ENCODE measurements at regions not wholly inside any gene's neighbourhood (a gene's known extent, or its start where the extent isn't known, plus 50 kb on each side); places are given as distances from the start of the nearest gene placed in this dataset.

GRCh38 chr13:74485757-74486156 lies 351.6 kb upstream of the KLF12 start:
- no peaks in the 10 kb centered on the region for H3K4me1 ChIP-seq (ENCODE audit: control insufficient read depth, low read depth, low read length)
- no peak overlapping the region for H3K27ac ChIP-seq (ENCODE audit: low read length)
- H3K9me3 ChIP-seq (ENCODE audit: control insufficient read depth, low read depth, low read length), result no peaks in the 10 kb centered on the region
- H3K27me3 ChIP-seq (ENCODE audit: control insufficient read depth, insufficient read depth, low read length), result no peaks in the 10 kb centered on the region
- no peak overlapping the region for H3K4me3 ChIP-seq (ENCODE audit: low read length)
- H3K36me3 ChIP-seq (ENCODE audit: control insufficient read depth, low read depth, low read length), result no peaks in the 10 kb centered on the region
- no peak overlapping the region for H3K9ac ChIP-seq (ENCODE audit: low read length)

DNA sequence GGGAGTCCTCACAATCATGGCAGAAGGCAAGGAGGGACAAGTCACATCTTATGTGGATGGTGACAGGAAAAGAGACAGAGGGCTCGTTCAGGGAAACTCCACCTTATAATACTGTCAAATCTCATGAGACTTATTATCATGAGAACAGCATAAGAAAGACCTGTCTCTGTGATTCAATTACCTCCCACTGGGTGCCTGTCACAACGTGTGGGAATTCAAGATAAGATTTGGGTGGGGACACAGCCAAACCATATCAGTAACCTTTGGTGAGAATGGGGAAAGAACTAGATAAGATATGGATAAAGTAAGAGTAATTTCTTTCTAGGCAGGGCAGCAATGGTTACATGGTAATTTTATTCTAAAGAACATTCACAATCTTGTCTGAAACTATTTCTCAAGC lies 344.9 kb upstream of the KLF12 start:
- Histone ChIP-seq H3K36me3 (ENCODE audit: control insufficient read depth, low read depth, low read length) (no peaks in the 10 kb centered on the region), H3K4me1 (ENCODE audit: control insufficient read depth, low read depth, low read length) (no peaks in the 10 kb centered on the region), H3K27me3 (ENCODE audit: control insufficient read depth, insufficient read depth, low read length) (no peaks in the 10 kb centered on the region), H3K9me3 (ENCODE audit: control insufficient read depth, low read depth, low read length) (no peaks in the 10 kb centered on the region), H3K4me3 (ENCODE audit: low read length) (no peak overlapping the region), H3K27ac (ENCODE audit: low read length) (no peak overlapping the region), H3K9ac (ENCODE audit: low read length) (no peak overlapping the region)

- no peak overlapping the region for H3K4me3 ChIP-seq (ENCODE audit: low read length)
- no peak overlapping the region for H3K27ac ChIP-seq (ENCODE audit: low read length)
- H3K27me3 ChIP-seq (ENCODE audit: control insufficient read depth, insufficient read depth, low read length), result no peaks in the 10 kb centered on the region
- no peak overlapping the region for H3K9ac ChIP-seq (ENCODE audit: low read length)
- H3K4me1 ChIP-seq (ENCODE audit: control insufficient read depth, low read depth, low read length), result no peaks in the 10 kb centered on the region
- H3K36me3 ChIP-seq (ENCODE audit: control insufficient read depth, low read depth, low read length), result no peaks in the 10 kb centered on the region
- no peaks in the 10 kb centered on the region for H3K9me3 ChIP-seq (ENCODE audit: control insufficient read depth, low read depth, low read length)
These were observed 342.6 kb upstream of the KLF12 start for GRCh38 chr13:74476788-74477187.

- no peak overlapping the region for H3K4me3 ChIP-seq (ENCODE audit: low read length)
- H3K36me3 ChIP-seq (ENCODE audit: control insufficient read depth, low read depth, low read length), result no peaks in the 10 kb centered on the region
- no peak overlapping the region for H3K9ac ChIP-seq (ENCODE audit: low read length)
- H3K9me3 ChIP-seq (ENCODE audit: control insufficient read depth, low read depth, low read length), result no peaks in the 10 kb centered on the region
- H3K4me1 ChIP-seq (ENCODE audit: control insufficient read depth, low read depth, low read length), result no peaks in the 10 kb centered on the region
- no peak overlapping the region for H3K27ac ChIP-seq (ENCODE audit: low read length)
- no peaks in the 10 kb centered on the region for H3K27me3 ChIP-seq (ENCODE audit: control insufficient read depth, insufficient read depth, low read length)
These were observed 342.2 kb upstream of the KLF12 start for GRCh38 chr13:74476365-74476764.

GRCh38 chr13:74466864-74467263 lies 332.7 kb upstream of the KLF12 start:
- H3K9me3 ChIP-seq (ENCODE audit: control insufficient read depth, low read depth, low read length), result no peaks in the 10 kb centered on the region
- H3K27ac ChIP-seq (ENCODE audit: low read length), result no peak overlapping the region
- no peak overlapping the region for H3K4me3 ChIP-seq (ENCODE audit: low read length)
- no peaks in the 10 kb centered on the region for H3K27me3 ChIP-seq (ENCODE audit: control insufficient read depth, insufficient read depth, low read length)
- H3K4me1 ChIP-seq (ENCODE audit: control insufficient read depth, low read depth, low read length), result peaks cover 26% of the 10 kb centered on the region
- H3K9ac ChIP-seq (ENCODE audit: low read length), result no peak overlapping the region
- H3K36me3 ChIP-seq (ENCODE audit: control insufficient read depth, low read depth, low read length), result no peaks in the 10 kb centered on the region

GRCh38 chr13:74466020-74466419 lies 331.8 kb upstream of the KLF12 start:
- H3K4me3 ChIP-seq (ENCODE audit: low read length), result no peak overlapping the region
- no peak overlapping the region for H3K9ac ChIP-seq (ENCODE audit: low read length)
- no peaks in the 10 kb centered on the region for H3K9me3 ChIP-seq (ENCODE audit: control insufficient read depth, low read depth, low read length)
- H3K27me3 ChIP-seq (ENCODE audit: control insufficient read depth, insufficient read depth, low read length), result no peaks in the 10 kb centered on the region
- H3K36me3 ChIP-seq (ENCODE audit: control insufficient read depth, low read depth, low read length), result no peaks in the 10 kb centered on the region
- H3K4me1 ChIP-seq (ENCODE audit: control insufficient read depth, low read depth, low read length), result peaks cover 26% of the 10 kb centered on the region
- no peak overlapping the region for H3K27ac ChIP-seq (ENCODE audit: low read length)

DNA sequence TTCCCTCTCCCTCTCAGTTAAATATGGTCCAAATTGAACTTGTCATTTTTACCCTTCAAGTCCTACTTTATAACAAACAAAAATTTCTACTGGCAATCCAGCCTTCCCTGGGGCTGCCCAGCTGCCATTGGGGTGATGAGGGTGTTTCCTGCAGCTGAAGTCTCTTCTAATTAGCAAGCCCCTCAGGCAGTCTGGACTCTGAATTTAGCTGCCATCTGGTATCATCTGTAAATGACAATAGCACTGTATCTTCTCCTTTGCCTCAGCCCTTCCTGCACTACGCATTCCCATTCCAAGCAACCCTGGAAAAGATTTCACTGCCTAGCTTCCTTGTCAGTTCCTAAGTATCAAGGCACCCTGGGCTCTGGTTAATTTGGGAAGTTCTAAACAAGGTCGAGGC lies 331.1 kb upstream of the KLF12 start:
- Histone ChIP-seq H3K4me1 (ENCODE audit: control insufficient read depth, low read depth, low read length) (peaks cover 26% of the 10 kb centered on the region), H3K4me3 (ENCODE audit: low read length) (no peak overlapping the region), H3K27ac (ENCODE audit: low read length) (no peak overlapping the region), H3K36me3 (ENCODE audit: control insufficient read depth, low read depth, low read length) (no peaks in the 10 kb centered on the region), H3K27me3 (ENCODE audit: control insufficient read depth, insufficient read depth, low read length) (no peaks in the 10 kb centered on the region), H3K9ac (ENCODE audit: low read length) (no peak overlapping the region), H3K9me3 (ENCODE audit: control insufficient read depth, low read depth, low read length) (no peaks in the 10 kb centered on the region)

- Histone ChIP-seq H3K27ac (ENCODE audit: low read length) (no peak overlapping the region), H3K4me3 (ENCODE audit: low read length) (no peak overlapping the region), H3K27me3 (ENCODE audit: control insufficient read depth, insufficient read depth, low read length) (no peaks in the 10 kb centered on the region), H3K9ac (ENCODE audit: low read length) (no peak overlapping the region), H3K9me3 (ENCODE audit: control insufficient read depth, low read depth, low read length) (no peaks in the 10 kb centered on the region), H3K36me3 (ENCODE audit: control insufficient read depth, low read depth, low read length) (no peaks in the 10 kb centered on the region), H3K4me1 (ENCODE audit: control insufficient read depth, low read depth, low read length) (peaks cover 26% of the 10 kb centered on the region)
These were observed 330.5 kb upstream of the KLF12 start for GRCh38 chr13:74464670-74465069.

GRCh38 chr13:74461011-74461410 lies 326.8 kb upstream of the KLF12 start:
- Histone ChIP-seq H3K9ac (ENCODE audit: low read length) (no peak overlapping the region), H3K27ac (ENCODE audit: low read length) (no peak overlapping the region), H3K27me3 (ENCODE audit: control insufficient read depth, insufficient read depth, low read length) (no peaks in the 10 kb centered on the region), H3K4me1 (ENCODE audit: control insufficient read depth, low read depth, low read length) (peaks cover 13% of the 10 kb centered on the region), H3K4me3 (ENCODE audit: low read length) (no peak overlapping the region), H3K36me3 (ENCODE audit: control insufficient read depth, low read depth, low read length) (no peaks in the 10 kb centered on the region), H3K9me3 (ENCODE audit: control insufficient read depth, low read depth, low read length) (no peaks in the 10 kb centered on the region)

- Histone ChIP-seq H3K4me1 (ENCODE audit: control insufficient read depth, low read depth, low read length) (no peaks in the 10 kb centered on the region), H3K27me3 (ENCODE audit: control insufficient read depth, insufficient read depth, low read length) (no peaks in the 10 kb centered on the region), H3K36me3 (ENCODE audit: control insufficient read depth, low read depth, low read length) (no peaks in the 10 kb centered on the region), H3K27ac (ENCODE audit: low read length) (no peak overlapping the region), H3K9ac (ENCODE audit: low read length) (no peak overlapping the region), H3K9me3 (ENCODE audit: control insufficient read depth, low read depth, low read length) (no peaks in the 10 kb centered on the region), H3K4me3 (ENCODE audit: low read length) (no peak overlapping the region)
These were observed 318.7 kb upstream of the KLF12 start for GRCh38 chr13:74452881-74453280.

GRCh38 chr13:74452176-74452575 lies 318.0 kb upstream of the KLF12 start:
- H3K4me3 ChIP-seq (ENCODE audit: low read length), result no peak overlapping the region
- H3K4me1 ChIP-seq (ENCODE audit: control insufficient read depth, low read depth, low read length), result no peaks in the 10 kb centered on the region
- H3K36me3 ChIP-seq (ENCODE audit: control insufficient read depth, low read depth, low read length), result no peaks in the 10 kb centered on the region
- H3K9me3 ChIP-seq (ENCODE audit: control insufficient read depth, low read depth, low read length), result no peaks in the 10 kb centered on the region
- H3K27ac ChIP-seq (ENCODE audit: low read length), result no peak overlapping the region
- H3K9ac ChIP-seq (ENCODE audit: low read length), result no peak overlapping the region
- H3K27me3 ChIP-seq (ENCODE audit: control insufficient read depth, insufficient read depth, low read length), result no peaks in the 10 kb centered on the region

- H3K9me3 ChIP-seq (ENCODE audit: control insufficient read depth, low read depth, low read length), result no peaks in the 10 kb centered on the region
- H3K4me3 ChIP-seq (ENCODE audit: low read length), result no peak overlapping the region
- no peak overlapping the region for H3K27ac ChIP-seq (ENCODE audit: low read length)
- H3K36me3 ChIP-seq (ENCODE audit: control insufficient read depth, low read depth, low read length), result no peaks in the 10 kb centered on the region
- no peaks in the 10 kb centered on the region for H3K4me1 ChIP-seq (ENCODE audit: control insufficient read depth, low read depth, low read length)
- H3K9ac ChIP-seq (ENCODE audit: low read length), result no peak overlapping the region
- no peaks in the 10 kb centered on the region for H3K27me3 ChIP-seq (ENCODE audit: control insufficient read depth, insufficient read depth, low read length)
These were observed 316.8 kb upstream of the KLF12 start for GRCh38 chr13:74450964-74451363.

DNA sequence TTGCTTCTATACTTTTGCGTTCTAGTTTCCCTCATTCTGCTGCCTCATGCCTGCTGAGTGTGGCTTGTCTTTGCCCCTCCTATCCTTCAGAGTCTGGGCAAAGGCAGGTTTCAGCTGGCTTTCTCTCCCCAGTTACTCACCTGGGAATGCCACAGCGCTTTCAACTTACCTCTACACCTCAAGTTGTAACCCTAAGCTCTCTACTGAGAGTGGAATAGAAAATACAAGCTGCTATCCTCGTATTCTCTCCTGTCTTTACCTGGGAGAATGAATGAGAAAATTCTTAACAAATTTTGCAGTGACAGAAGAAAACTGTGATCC lies 316.3 kb upstream of the KLF12 start:
- Histone ChIP-seq H3K4me1 (ENCODE audit: control insufficient read depth, low read depth, low read length) (no peaks in the 10 kb centered on the region), H3K27ac (ENCODE audit: low read length) (no peak overlapping the region), H3K9me3 (ENCODE audit: control insufficient read depth, low read depth, low read length) (no peaks in the 10 kb centered on the region)

More for the DNA sequence above, 316.3 kb upstream of the KLF12 start:
- no peak overlapping the region for H3K4me3 ChIP-seq (ENCODE audit: low read length)
- no peaks in the 10 kb centered on the region for H3K27me3 ChIP-seq (ENCODE audit: control insufficient read depth, insufficient read depth, low read length)
- no peak overlapping the region for H3K9ac ChIP-seq (ENCODE audit: low read length)
- no peaks in the 10 kb centered on the region for H3K36me3 ChIP-seq (ENCODE audit: control insufficient read depth, low read depth, low read length)

Data from iPS-18a (cell line).